ENCODE measurements at regions not wholly inside any gene's neighbourhood (a gene's known extent, or its start where the extent isn't known, plus 50 kb on each side); places are given as distances from the start of the nearest gene placed in this dataset.
A peak's percentile ranks its signal among the peaks of the same experiment; 100 is the strongest.

GRCh38 chr22:48555606-48556005 is 1272.1 kb downstream of the BRD1 start:
- H3K9me3 Mint-ChIP-seq: no peaks in the 10 kb centered on the region
- no peak overlapping the region for H3K4me3 Mint-ChIP-seq
- ATAC-seq (replicated peaks in 1 of 4): no peak
- no peaks in the 10 kb centered on the region for H3K9me3 ChIP-seq
- H3K4me1 ChIP-seq (ENCODE audit: control insufficient read depth in 1 of 2, extremely low read depth in 1 of 2, insufficient read depth in 2 of 2, low read length in 2 of 2): no peaks in the 10 kb centered on the region
- ChIA-PET CTCF (no interaction called here), POLR2A (no interaction called here)
- WGBS (ENCODE audit: insufficient coverage): 86% methylated on average over 10 of the region's 10 CpGs
- H3K36me3 ChIP-seq (ENCODE audit: control insufficient read depth in 2 of 2, extremely low read depth in 1 of 2, insufficient read depth in 1 of 2, low read length in 1 of 2): no peaks in the 10 kb centered on the region
- no peak overlapping the region for H3K27ac Mint-ChIP-seq
- no peak for DNase-seq
- H3K4me1 Mint-ChIP-seq: no peaks in the 10 kb centered on the region
- no peak overlapping the region for H3K4me3 ChIP-seq (ENCODE audit: control insufficient read depth in 1 of 2, extremely low read depth in 1 of 2, low read length in 1 of 2)
- no peak overlapping the region for H3K27ac ChIP-seq (ENCODE audit: low read length)
- H3K27me3 Mint-ChIP-seq: peaks cover 0 to 2% of the 10 kb centered on the region in 2 donors
- H3K36me3 Mint-ChIP-seq: no peaks in the 10 kb centered on the region
- H3K27me3 ChIP-seq (replicated peaks in 1 of 2; ENCODE audit: control insufficient read depth in 2 of 2, extremely low read depth in 1 of 2, insufficient read depth in 2 of 2, low read length in 1 of 2): peaks cover 0 to 27% of the 10 kb centered on the region in 2 experiments

- H3K27ac Mint-ChIP-seq: no peak overlapping the region
- CTCF ChIA-PET: no interaction called here
- H3K27me3 Mint-ChIP-seq: peaks cover 0 to 2% of the 10 kb centered on the region in 2 donors
- Histone ChIP-seq H3K27ac (ENCODE audit: low read length) (no peak overlapping the region), H3K36me3 (ENCODE audit: control insufficient read depth in 2 of 2, extremely low read depth in 1 of 2, insufficient read depth in 1 of 2, low read length in 1 of 2) (no peaks in the 10 kb centered on the region), H3K4me3 (ENCODE audit: control insufficient read depth in 1 of 2, extremely low read depth in 1 of 2, low read length in 1 of 2) (no peak overlapping the region), H3K27me3 (replicated peaks in 1 of 2; ENCODE audit: control insufficient read depth in 2 of 2, extremely low read depth in 1 of 2, insufficient read depth in 2 of 2, low read length in 1 of 2) (peaks cover 0 to 27% of the 10 kb centered on the region in 2 experiments), H3K4me1 (ENCODE audit: control insufficient read depth in 1 of 2, extremely low read depth in 1 of 2, insufficient read depth in 2 of 2, low read length in 2 of 2) (no peaks in the 10 kb centered on the region), H3K9me3 (no peaks in the 10 kb centered on the region)
- POLR2A ChIA-PET: no interaction called here
- no peaks in the 10 kb centered on the region for H3K36me3 Mint-ChIP-seq
- no peak overlapping the region for H3K4me3 Mint-ChIP-seq
- H3K9me3 Mint-ChIP-seq: no peaks in the 10 kb centered on the region
- H3K4me1 Mint-ChIP-seq: no peaks in the 10 kb centered on the region
- ATAC-seq (replicated peaks in 1 of 4) (no peak), DNase-seq (no peak)
- WGBS (ENCODE audit: insufficient coverage): 77% methylated on average over 12 of the region's 22 CpGs
These were observed 1272.6 kb downstream of the BRD1 start for GRCh38 chr22:48554893-48555572.

- ChIA-PET POLR2A (no interaction called here), CTCF (no interaction called here)
- Histone ChIP-seq H3K27ac (ENCODE audit: low read length) (no peak overlapping the region), H3K27me3 (replicated peaks in 1 of 2; ENCODE audit: control insufficient read depth in 2 of 2, extremely low read depth in 1 of 2, insufficient read depth in 2 of 2, low read length in 1 of 2) (peaks cover 0 to 23% of the 10 kb centered on the region in 2 experiments), H3K4me1 (ENCODE audit: control insufficient read depth in 1 of 2, extremely low read depth in 1 of 2, insufficient read depth in 2 of 2, low read length in 2 of 2) (no peaks in the 10 kb centered on the region), H3K36me3 (ENCODE audit: control insufficient read depth in 2 of 2, extremely low read depth in 1 of 2, insufficient read depth in 1 of 2, low read length in 1 of 2) (no peaks in the 10 kb centered on the region), H3K4me3 (ENCODE audit: control insufficient read depth in 1 of 2, extremely low read depth in 1 of 2, low read length in 1 of 2) (no peak overlapping the region), H3K9me3 (no peaks in the 10 kb centered on the region)
- Mint-ChIP-seq H3K9me3 (no peaks in the 10 kb centered on the region), H3K4me3 (no peak overlapping the region), H3K27me3 (peaks cover 2 to 5% of the 10 kb centered on the region in 2 donors), H3K27ac (no peak overlapping the region), H3K4me1 (no peaks in the 10 kb centered on the region), H3K36me3 (no peaks in the 10 kb centered on the region)
- no peak for DNase-seq
- 84% methylated on average over 13 of the region's 22 CpGs for WGBS (ENCODE audit: insufficient coverage)
- ATAC-seq (replicated peaks in 1 of 4): no peak
These were observed 1273.9 kb downstream of the BRD1 start for GRCh38 chr22:48553694-48554308.

- no peaks in the 10 kb centered on the region for H3K36me3 Mint-ChIP-seq
These were observed 1274.6 kb downstream of the BRD1 start for GRCh38 chr22:48553119-48553518.

GRCh38 chr22:48551716-48552268 is 1275.9 kb downstream of the BRD1 start:
- H3K4me1 Mint-ChIP-seq: no peaks in the 10 kb centered on the region
- no peak overlapping the region for H3K4me3 Mint-ChIP-seq
- H3K27me3 Mint-ChIP-seq: peaks cover 2 to 6% of the 10 kb centered on the region in 2 donors
- Histone ChIP-seq H3K4me3 (ENCODE audit: control insufficient read depth in 1 of 2, extremely low read depth in 1 of 2, low read length in 1 of 2) (no peak overlapping the region), H3K9me3 (no peaks in the 10 kb centered on the region), H3K27ac (ENCODE audit: low read length) (no peak overlapping the region), H3K36me3 (ENCODE audit: control insufficient read depth in 2 of 2, extremely low read depth in 1 of 2, insufficient read depth in 1 of 2, low read length in 1 of 2) (no peaks in the 10 kb centered on the region), H3K4me1 (ENCODE audit: control insufficient read depth in 1 of 2, extremely low read depth in 1 of 2, insufficient read depth in 2 of 2, low read length in 2 of 2) (no peaks in the 10 kb centered on the region), H3K27me3 (replicated peaks in 1 of 2; ENCODE audit: control insufficient read depth in 2 of 2, extremely low read depth in 1 of 2, insufficient read depth in 2 of 2, low read length in 1 of 2) (peaks cover 0 to 23% of the 10 kb centered on the region in 2 experiments)
- CTCF ChIA-PET: no interaction called here
- DNase-seq (no peak), ATAC-seq (replicated peaks in 1 of 4) (no peak)
- no peaks in the 10 kb centered on the region for H3K36me3 Mint-ChIP-seq
- WGBS (ENCODE audit: insufficient coverage): 77% methylated on average over 11 of the region's 17 CpGs
- no peaks in the 10 kb centered on the region for H3K9me3 Mint-ChIP-seq
- POLR2A ChIA-PET: no interaction called here
- H3K27ac Mint-ChIP-seq: no peak overlapping the region

More at GRCh38 chr22:48553119-48553518, 1274.6 kb downstream of the BRD1 start:
- no peak overlapping the region for H3K4me3 ChIP-seq (ENCODE audit: control insufficient read depth in 1 of 2, extremely low read depth in 1 of 2, low read length in 1 of 2)
- peaks cover 2 to 6% of the 10 kb centered on the region in 2 donors for H3K27me3 Mint-ChIP-seq
- H3K4me1 ChIP-seq (ENCODE audit: control insufficient read depth in 1 of 2, extremely low read depth in 1 of 2, insufficient read depth in 2 of 2, low read length in 2 of 2): no peaks in the 10 kb centered on the region
- no peaks in the 10 kb centered on the region for H3K9me3 Mint-ChIP-seq
- ChIA-PET CTCF (no interaction called here), POLR2A (no interaction called here)
- 73% methylated on average over 10 of the region's 11 CpGs for WGBS (ENCODE audit: insufficient coverage)
- no peak overlapping the region for H3K27ac ChIP-seq (ENCODE audit: low read length)
- H3K27ac Mint-ChIP-seq: no peak overlapping the region
- DNase-seq: no peak
- H3K27me3 ChIP-seq (replicated peaks in 1 of 2; ENCODE audit: control insufficient read depth in 2 of 2, extremely low read depth in 1 of 2, insufficient read depth in 2 of 2, low read length in 1 of 2): peaks cover 0 to 23% of the 10 kb centered on the region in 2 experiments
- H3K4me3 Mint-ChIP-seq: no peak overlapping the region
- H3K4me1 Mint-ChIP-seq: no peaks in the 10 kb centered on the region
- no peaks in the 10 kb centered on the region for H3K9me3 ChIP-seq
- no peak for ATAC-seq (replicated peaks in 1 of 4)
- H3K36me3 ChIP-seq (ENCODE audit: control insufficient read depth in 2 of 2, extremely low read depth in 1 of 2, insufficient read depth in 1 of 2, low read length in 1 of 2): no peaks in the 10 kb centered on the region

- Mint-ChIP-seq H3K9me3 (no peaks in the 10 kb centered on the region), H3K27me3 (peaks cover 2 to 6% of the 10 kb centered on the region in 2 donors), H3K4me1 (no peaks in the 10 kb centered on the region), H3K4me3 (no peak overlapping the region), H3K36me3 (no peaks in the 10 kb centered on the region), H3K27ac (no peak overlapping the region)
- POLR2A ChIA-PET: no interaction called here
- 87% methylated on average over 10 of the region's 10 CpGs for WGBS (ENCODE audit: insufficient coverage)
- H3K4me1 ChIP-seq (ENCODE audit: control insufficient read depth in 1 of 2, extremely low read depth in 1 of 2, insufficient read depth in 2 of 2, low read length in 2 of 2): no peaks in the 10 kb centered on the region
- DNase-seq (no peak), ATAC-seq (replicated peaks in 1 of 4) (peak in 1 of 4 experiments; percentile 8)
- H3K27me3 ChIP-seq (replicated peaks in 1 of 2; ENCODE audit: control insufficient read depth in 2 of 2, extremely low read depth in 1 of 2, insufficient read depth in 2 of 2, low read length in 1 of 2): peaks cover 0 to 23% of the 10 kb centered on the region in 2 experiments
- no peak overlapping the region for H3K27ac ChIP-seq (ENCODE audit: low read length)
- H3K9me3 ChIP-seq: no peaks in the 10 kb centered on the region
- CTCF ChIA-PET: no interaction called here
- H3K36me3 ChIP-seq (ENCODE audit: control insufficient read depth in 2 of 2, extremely low read depth in 1 of 2, insufficient read depth in 1 of 2, low read length in 1 of 2): no peaks in the 10 kb centered on the region
- no peak overlapping the region for H3K4me3 ChIP-seq (ENCODE audit: control insufficient read depth in 1 of 2, extremely low read depth in 1 of 2, low read length in 1 of 2)
These were observed 1276.6 kb downstream of the BRD1 start for GRCh38 chr22:48551061-48551460.

Measured in T-cell (primary cell).